Gastroesophageal sphincter (tissue), 3 donors: ENCODE measurements at regions not wholly inside any gene's neighbourhood (a gene's known extent, or its start where the extent isn't known, plus 50 kb on each side); places are given as distances from the start of the nearest gene placed in this dataset.

ENCODE experiments used
- CTCF ChIP-seq, 4 experiments: fragments of 200-600 bp in 2 of 4; fragments of 450-650 bp in 2 of 4; sonication (generic) in 1 of 4; IDR thresholded peaks; one replicate each; pipeline ENCODE4 v1.5.1; 2017 to 2019; ENCODE audit warnings: antibody characterized with exemption in 4 of 4, mild to moderate bottlenecking in 2 of 4, moderate library complexity in 2 of 4
- EP300 ChIP-seq: sonication (generic); formaldehyde crosslinking; IDR thresholded peaks from one replicate; pipeline ENCODE4 v1.6.1; 2017; ENCODE audit warnings: antibody characterized with exemption, mild to moderate bottlenecking
- POLR2A ChIP-seq, 2 donors: fragments of 450-650 bp; IDR thresholded peaks; one replicate each; pipeline ENCODE4 v1.6.1; 2017; ENCODE audit warnings: antibody characterized with exemption in 2 of 2, mild to moderate bottlenecking in 2 of 2, moderate library complexity in 1 of 2
- POLR2AphosphoS5 ChIP-seq: sonication (generic); formaldehyde crosslinking; IDR thresholded peaks from one replicate; pipeline ENCODE4 v1.6.1; 2017; ENCODE audit warnings: antibody characterized with exemption

GRCh38 chr11:105229257-105229656, 89.7 kb upstream of the CARD18 start:
- no peak for TF ChIP-seq CTCF (IDR thresholded peaks at IDR 0.05)
- TF ChIP-seq POLR2AphosphoS5, result no peak
- no peak for TF ChIP-seq POLR2A (IDR thresholded peaks at IDR 0.05)
- no peak for TF ChIP-seq EP300
